PC-3 (cell line): ENCODE measurements at regions not wholly inside any gene's neighbourhood (a gene's known extent, or its start where the extent isn't known, plus 50 kb on each side); places are given as distances from the start of the nearest gene placed in this dataset.

Experiments used
- CTCF ChIP-seq: fragments of 300-600 bp; sonication (generic); conservative IDR thresholded peaks from 2 replicates; pipeline ENCODE4 v1.5.1; 2017; ENCODE audit warnings: antibody characterized with exemption, low read depth, mild to moderate bottlenecking, low read length
- EZH2 ChIP-seq: fragments of 300-600 bp; sonication (generic); IDR thresholded peaks from one replicate; pipeline ENCODE4 v1.6.1; 2017; ENCODE audit warnings: antibody characterized with exemption, mild to moderate bottlenecking, low read length; ENCODE audit not compliant: unreplicated experiment
- EZH2phosphoT487 ChIP-seq: fragments of 300-600 bp; sonication (generic); IDR thresholded peaks from 2 replicates; pipeline ENCODE4 v1.6.1; 2018; ENCODE audit warnings: mild to moderate bottlenecking, antibody characterized with exemption, low read length, borderline replicate concordance

- TF ChIP-seq CTCF (no peak), EZH2 (no peak), EZH2phosphoT487 (no peak)
Observed at GRCh38 chr1:101435831-101436511, 199.2 kb downstream of the S1PR1 start.
